Osteoblast (primary cell): ENCODE measurements at regions not wholly inside any gene's neighbourhood (a gene's known extent, or its start where the extent isn't known, plus 50 kb on each side); places are given as distances from the start of the nearest gene placed in this dataset.

Experiments
- DNase-seq: peaks from one replicate; pipeline ENCODE4 v3.0.0; 2011; ENCODE audit warnings: low spot score, mixed read lengths; ENCODE audit not compliant: insufficient read length; ENCODE audit errors: missing footprints
- H2AFZ ChIP-seq: 2 replicates; pipeline ENCODE4 v1.6.0; 2011; ENCODE audit warnings: mild to moderate bottlenecking, low read length
- H3K27ac ChIP-seq: 2 replicates; pipeline ENCODE4 v1.5.1; 2011; ENCODE audit warnings: mild to moderate bottlenecking, low read depth, low read length, moderate library complexity
- H3K27me3 ChIP-seq: 2 replicates; pipeline ENCODE4 v1.6.0; 2012; ENCODE audit warnings: mild to moderate bottlenecking, control low read depth, inconsistent platforms, low read length, moderate library complexity; ENCODE audit not compliant: insufficient read depth
- H3K36me3 ChIP-seq: 2 replicates; pipeline ENCODE4 v1.5.1; 2011; ENCODE audit warnings: mild to moderate bottlenecking, low read length, control low read depth, moderate library complexity; ENCODE audit not compliant: insufficient read depth
- H3K4me1 ChIP-seq: 2 replicates; pipeline ENCODE4 v1.5.1; 2011; ENCODE audit warnings: mild to moderate bottlenecking, low read length, control low read depth, moderate library complexity; ENCODE audit not compliant: insufficient read depth
- H3K4me2 ChIP-seq: 2 replicates; pipeline ENCODE4 v1.6.0; 2011; ENCODE audit warnings: mild to moderate bottlenecking, low read length; ENCODE audit not compliant: insufficient read depth
- H3K4me3 ChIP-seq: fragments of 200-600 bp; sonication (generic); 3 replicates; pipeline ENCODE4 v1.5.1; 2012; ENCODE audit warnings: mild to moderate bottlenecking, low read length, inconsistent platforms; ENCODE audit not compliant: insufficient read depth
- H3K79me2 ChIP-seq: 2 replicates; pipeline ENCODE4 v1.6.0; 2012; ENCODE audit warnings: mild to moderate bottlenecking, low read length, control low read depth, inconsistent platforms; ENCODE audit not compliant: insufficient read depth
- H3K9me3 ChIP-seq: 2 replicates; pipeline ENCODE4 v1.5.1; 2011; ENCODE audit warnings: low read depth, low read length, control low read depth
- H4K20me1 ChIP-seq: 2 replicates; pipeline ENCODE4 v1.6.0; 2012; ENCODE audit warnings: mild to moderate bottlenecking, low read length, control low read depth; ENCODE audit not compliant: insufficient read depth
- TF ChIP-seq, protein P1 (sequence below): IDR thresholded peaks from 2 replicates; pipeline ENCODE4 v1.5.1; 2011; ENCODE audit warnings: mild to moderate bottlenecking, low read depth, low read length, moderate library complexity; ENCODE audit errors: extremely low read depth

DNA sequence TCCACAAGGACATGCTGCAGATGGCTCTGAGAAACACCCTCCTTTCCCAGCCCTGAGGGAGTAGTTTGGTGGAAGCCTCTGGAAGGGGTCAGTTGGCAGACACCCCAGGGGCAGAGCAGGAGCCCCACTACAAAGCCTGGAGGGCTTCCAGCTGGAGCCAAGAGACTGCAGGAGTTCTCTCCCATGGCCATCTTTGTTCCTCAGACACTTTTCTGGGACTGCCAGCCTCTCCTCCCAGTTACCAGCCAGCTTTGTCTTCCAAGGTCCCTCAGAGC lies 91.0 kb upstream of the PJA1 start:
- Histone ChIP-seq H3K79me2 (no peaks in the 10 kb centered on the region), H2AFZ (no peak overlapping the region), H3K9me3 (no peaks in the 10 kb centered on the region), H3K4me2 (no peak overlapping the region), H3K27ac (no peak overlapping the region), H4K20me1 (no peaks in the 10 kb centered on the region), H3K27me3 (peaks cover 32% of the 10 kb centered on the region), H3K4me1 (no peaks in the 10 kb centered on the region), H3K4me3 (no peak overlapping the region), H3K36me3 (no peaks in the 10 kb centered on the region)
- TF ChIP-seq, protein P1, sequence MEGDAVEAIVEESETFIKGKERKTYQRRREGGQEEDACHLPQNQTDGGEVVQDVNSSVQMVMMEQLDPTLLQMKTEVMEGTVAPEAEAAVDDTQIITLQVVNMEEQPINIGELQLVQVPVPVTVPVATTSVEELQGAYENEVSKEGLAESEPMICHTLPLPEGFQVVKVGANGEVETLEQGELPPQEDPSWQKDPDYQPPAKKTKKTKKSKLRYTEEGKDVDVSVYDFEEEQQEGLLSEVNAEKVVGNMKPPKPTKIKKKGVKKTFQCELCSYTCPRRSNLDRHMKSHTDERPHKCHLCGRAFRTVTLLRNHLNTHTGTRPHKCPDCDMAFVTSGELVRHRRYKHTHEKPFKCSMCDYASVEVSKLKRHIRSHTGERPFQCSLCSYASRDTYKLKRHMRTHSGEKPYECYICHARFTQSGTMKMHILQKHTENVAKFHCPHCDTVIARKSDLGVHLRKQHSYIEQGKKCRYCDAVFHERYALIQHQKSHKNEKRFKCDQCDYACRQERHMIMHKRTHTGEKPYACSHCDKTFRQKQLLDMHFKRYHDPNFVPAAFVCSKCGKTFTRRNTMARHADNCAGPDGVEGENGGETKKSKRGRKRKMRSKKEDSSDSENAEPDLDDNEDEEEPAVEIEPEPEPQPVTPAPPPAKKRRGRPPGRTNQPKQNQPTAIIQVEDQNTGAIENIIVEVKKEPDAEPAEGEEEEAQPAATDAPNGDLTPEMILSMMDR: no peak
- no peak for DNase-seq

GRCh38 chrX:69255441-69256290 lies 90.4 kb upstream of the PJA1 start:
- Histone ChIP-seq H3K9me3 (no peaks in the 10 kb centered on the region), H2AFZ (no peak overlapping the region), H3K36me3 (no peaks in the 10 kb centered on the region), H3K79me2 (no peaks in the 10 kb centered on the region), H3K4me2 (no peak overlapping the region), H3K27ac (no peak overlapping the region), H4K20me1 (no peaks in the 10 kb centered on the region), H3K4me3 (no peak overlapping the region), H3K4me1 (no peaks in the 10 kb centered on the region), H3K27me3 (peaks cover 28% of the 10 kb centered on the region)
- no peak for DNase-seq
- TF ChIP-seq, protein P1: no peak

DNA sequence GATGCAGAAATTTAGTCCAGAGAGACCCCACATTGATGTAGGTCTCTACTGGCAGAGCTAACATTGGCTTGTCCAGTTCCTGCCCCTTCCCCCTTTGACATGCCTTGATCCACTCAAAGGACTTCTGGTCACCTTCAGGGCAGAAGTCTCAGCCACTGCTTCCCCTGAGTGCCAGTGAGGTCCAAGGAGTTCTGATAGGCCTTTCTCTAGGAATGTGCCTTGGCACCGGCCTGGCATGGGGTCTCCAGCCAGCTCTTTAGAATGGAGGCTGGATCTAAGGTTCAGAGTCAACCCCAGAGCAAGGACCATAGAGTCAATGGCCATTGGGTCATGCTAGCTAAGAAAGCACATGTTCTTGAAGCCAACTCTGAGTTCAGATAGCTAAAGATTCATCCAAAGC lies 88.6 kb upstream of the PJA1 start:
- H3K27ac ChIP-seq: no peak overlapping the region
- H3K4me2 ChIP-seq: no peak overlapping the region
- TF ChIP-seq, protein P1: no peak
- H3K9me3 ChIP-seq: no peaks in the 10 kb centered on the region
- peaks cover 17% of the 10 kb centered on the region for H3K27me3 ChIP-seq
- no peak for DNase-seq
- no peaks in the 10 kb centered on the region for H4K20me1 ChIP-seq
- H3K4me1 ChIP-seq: no peaks in the 10 kb centered on the region
- H3K79me2 ChIP-seq: no peaks in the 10 kb centered on the region
- H3K36me3 ChIP-seq: no peaks in the 10 kb centered on the region
- no peak overlapping the region for H3K4me3 ChIP-seq
- H2AFZ ChIP-seq: no peak overlapping the region

GRCh38 chrX:69243276-69243675 lies 78.0 kb upstream of the PJA1 start:
- TF ChIP-seq, protein P1: no peak

More at GRCh38 chrX:69243276-69243675, 78.0 kb upstream of the PJA1 start:
- no peaks in the 10 kb centered on the region for H4K20me1 ChIP-seq
- no peak overlapping the region for H3K27ac ChIP-seq
- H2AFZ ChIP-seq: no peak overlapping the region
- H3K4me3 ChIP-seq: no peak overlapping the region
- H3K36me3 ChIP-seq: no peaks in the 10 kb centered on the region
- no peak for DNase-seq
- H3K79me2 ChIP-seq: no peaks in the 10 kb centered on the region
- no peaks in the 10 kb centered on the region for H3K9me3 ChIP-seq
- H3K4me1 ChIP-seq: no peaks in the 10 kb centered on the region
- H3K4me2 ChIP-seq: no peak overlapping the region
- peaks cover 22% of the 10 kb centered on the region for H3K27me3 ChIP-seq
